VCaP (cell line): ENCODE measurements at regions not wholly inside any gene's neighbourhood (a gene's known extent, or its start where the extent isn't known, plus 50 kb on each side); places are given as distances from the start of the nearest gene placed in this dataset.

ENCODE experiments used
- H3K27ac ChIP-seq: fragments of 450-650 bp; 2 replicates; pipeline ENCODE4 v1.5.1; 2017
- TF ChIP-seq, protein P1 (sequence below): fragments of 450-650 bp; conservative IDR thresholded peaks from 2 replicates; pipeline ENCODE4 v1.5.1; 2017; ENCODE audit warnings: mild to moderate bottlenecking, moderate library complexity

DNA sequence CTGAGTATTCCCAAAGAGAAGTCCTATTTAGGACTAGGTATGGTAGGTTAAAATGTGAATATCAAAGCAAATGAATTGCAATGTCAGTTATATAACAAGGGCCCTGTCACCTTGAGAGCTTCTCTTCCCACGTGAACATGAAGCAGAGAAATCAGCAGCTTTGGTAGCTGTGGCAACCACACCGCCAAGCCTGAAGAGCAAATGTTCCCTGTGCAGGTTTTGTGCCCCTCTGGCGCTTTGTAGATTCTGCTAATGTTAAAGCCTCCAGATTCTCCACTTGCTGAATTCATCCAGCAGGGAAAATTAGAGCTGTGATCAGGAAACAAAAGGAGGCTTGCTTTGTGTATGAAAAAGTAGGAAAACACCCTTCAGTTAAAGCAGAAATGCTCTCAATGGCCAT, 322.6 kb downstream of the RBM43 start:
- TF ChIP-seq, protein P1, sequence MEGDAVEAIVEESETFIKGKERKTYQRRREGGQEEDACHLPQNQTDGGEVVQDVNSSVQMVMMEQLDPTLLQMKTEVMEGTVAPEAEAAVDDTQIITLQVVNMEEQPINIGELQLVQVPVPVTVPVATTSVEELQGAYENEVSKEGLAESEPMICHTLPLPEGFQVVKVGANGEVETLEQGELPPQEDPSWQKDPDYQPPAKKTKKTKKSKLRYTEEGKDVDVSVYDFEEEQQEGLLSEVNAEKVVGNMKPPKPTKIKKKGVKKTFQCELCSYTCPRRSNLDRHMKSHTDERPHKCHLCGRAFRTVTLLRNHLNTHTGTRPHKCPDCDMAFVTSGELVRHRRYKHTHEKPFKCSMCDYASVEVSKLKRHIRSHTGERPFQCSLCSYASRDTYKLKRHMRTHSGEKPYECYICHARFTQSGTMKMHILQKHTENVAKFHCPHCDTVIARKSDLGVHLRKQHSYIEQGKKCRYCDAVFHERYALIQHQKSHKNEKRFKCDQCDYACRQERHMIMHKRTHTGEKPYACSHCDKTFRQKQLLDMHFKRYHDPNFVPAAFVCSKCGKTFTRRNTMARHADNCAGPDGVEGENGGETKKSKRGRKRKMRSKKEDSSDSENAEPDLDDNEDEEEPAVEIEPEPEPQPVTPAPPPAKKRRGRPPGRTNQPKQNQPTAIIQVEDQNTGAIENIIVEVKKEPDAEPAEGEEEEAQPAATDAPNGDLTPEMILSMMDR, result no peak
- H3K27ac ChIP-seq, result no peak overlapping the region

- no peak overlapping the region for H3K27ac ChIP-seq
- TF ChIP-seq, protein P1, result no peak
Measured at GRCh38 chr2:150938527-150938926, 323.1 kb downstream of the RBM43 start.

- TF ChIP-seq, protein P1, result no peak
- H3K27ac ChIP-seq, result no peak overlapping the region
Measured at GRCh38 chr2:150937030-150937429, 324.6 kb downstream of the RBM43 start.

DNA sequence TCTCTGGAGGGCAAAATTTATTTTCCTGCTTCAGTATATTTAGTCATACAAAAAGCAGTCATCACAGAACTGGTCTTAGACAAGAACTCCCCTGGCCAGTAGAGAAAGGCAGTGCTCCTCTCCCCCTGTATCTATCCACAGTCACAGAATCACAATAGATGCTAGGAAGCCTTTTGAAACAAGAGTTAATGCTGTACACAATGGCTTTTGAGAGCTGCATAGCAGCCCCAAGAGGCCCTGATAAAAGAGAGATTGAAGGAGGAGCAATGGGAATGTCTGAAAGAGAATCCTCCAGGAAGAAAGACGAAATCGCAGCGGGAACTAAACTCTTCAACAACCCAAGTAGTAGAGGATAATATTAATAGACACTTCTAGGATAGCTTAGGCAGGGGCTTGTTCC, 330.2 kb downstream of the RBM43 start:
- no peak overlapping the region for H3K27ac ChIP-seq
- TF ChIP-seq, protein P1, result no peak

- H3K27ac ChIP-seq, result no peak overlapping the region
- TF ChIP-seq, protein P1, result no peak
Measured at GRCh38 chr2:150925611-150926010, 336.1 kb downstream of the RBM43 start.

DNA sequence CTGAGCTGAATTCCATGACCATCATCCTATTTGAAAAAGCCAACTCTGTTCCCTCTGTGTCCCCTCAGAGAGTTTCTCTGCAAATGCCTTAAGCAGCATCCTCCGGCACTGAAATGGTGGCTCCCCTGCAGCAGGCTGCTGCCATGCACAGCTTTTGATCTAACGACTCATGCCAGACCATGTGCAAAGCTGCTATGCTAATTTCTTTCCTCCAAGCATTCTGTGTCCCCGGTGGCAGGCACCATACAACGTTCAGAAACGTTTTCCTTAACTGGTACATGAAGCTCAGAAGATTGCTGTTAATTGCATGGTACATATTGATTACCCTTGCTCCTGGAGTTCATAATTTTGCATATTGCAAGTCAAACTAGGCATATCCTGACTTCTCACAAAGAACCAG, 336.8 kb downstream of the RBM43 start:
- no peak overlapping the region for H3K27ac ChIP-seq
- TF ChIP-seq, protein P1, result no peak

DNA sequence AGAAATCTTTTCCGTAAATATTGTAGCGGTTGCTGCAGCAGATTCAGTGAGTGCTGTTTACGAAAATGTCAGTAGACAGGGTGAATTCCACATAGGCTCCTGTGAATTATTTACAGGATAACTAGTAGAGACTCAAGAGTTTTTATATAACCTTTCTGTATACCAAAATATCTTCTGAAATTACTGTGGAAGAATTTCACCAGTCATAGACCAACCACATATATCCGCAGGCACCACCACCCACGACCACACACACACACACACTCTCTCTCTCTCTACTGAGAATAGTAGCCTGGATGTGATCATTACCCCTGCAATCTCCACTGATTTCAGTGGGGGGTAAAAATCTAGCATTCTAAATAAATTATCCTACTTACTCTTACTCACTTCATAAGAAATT, 341.8 kb downstream of the RBM43 start:
- H3K27ac ChIP-seq, result no peak overlapping the region
- TF ChIP-seq, protein P1, result no peak
